ENCODE measurements at regions not wholly inside any gene's neighbourhood (a gene's known extent, or its start where the extent isn't known, plus 50 kb on each side); places are given as distances from the start of the nearest gene placed in this dataset.

DNA sequence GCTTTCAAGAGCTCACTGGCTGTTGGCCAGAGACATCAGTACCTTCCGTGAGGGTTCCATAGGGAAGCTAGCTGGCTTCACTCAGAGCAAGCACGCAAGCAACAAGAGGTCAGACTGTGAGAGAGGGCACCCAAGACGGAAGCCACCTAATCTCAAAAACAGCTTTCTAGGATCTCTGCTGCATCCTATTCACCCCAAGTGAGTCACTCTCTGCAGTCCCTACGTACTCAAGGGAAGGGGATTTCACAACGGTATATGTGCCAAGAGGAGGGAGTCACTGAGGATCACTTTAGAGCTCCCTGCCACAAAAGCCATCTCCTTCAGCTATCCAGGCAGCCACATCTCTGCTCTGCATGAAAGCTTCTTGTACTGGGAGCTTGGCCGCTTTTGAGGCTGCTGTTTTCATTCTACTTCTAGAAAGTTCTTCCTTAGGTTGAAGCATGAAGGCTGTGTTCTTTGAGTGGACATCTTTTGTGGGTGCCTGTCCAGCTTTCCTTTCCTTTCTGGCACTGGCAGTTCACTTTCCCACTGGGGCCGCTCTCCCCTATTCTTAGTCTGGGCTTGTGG is 249.5 kb downstream of the MAN2A1 start:
- POLR2A ChIA-PET: no interaction called here
- Histone ChIP-seq H3K9ac (ENCODE audit: control insufficient read depth, insufficient read depth, low read length) (no peak overlapping the region), H3K27ac (ENCODE audit: control insufficient read depth, insufficient read depth) (no peak overlapping the region), H3K27me3 (replicated peaks in 1 of 2; ENCODE audit: control insufficient read depth in 2 of 2, insufficient read depth in 2 of 2, low read length in 1 of 2) (0 out of 4 replicates have a peak, but pooled peaks cover 0 to 1% of the 10 kb centered on the region in 2 experiments), H2AFZ (ENCODE audit: control insufficient read depth, low read depth, low read length) (no peak overlapping the region), H3K79me2 (ENCODE audit: control insufficient read depth, insufficient read depth, low read length) (no peaks in the 10 kb centered on the region), H4K20me1 (ENCODE audit: control insufficient read depth, insufficient read depth) (no peaks in the 10 kb centered on the region), H3K9me3 (replicated peaks; ENCODE audit: control insufficient read depth, insufficient read depth, low read length) (no peaks in the 10 kb centered on the region), H3K4me3 (no peak overlapping the region), H3K4me1 (ENCODE audit: control insufficient read depth, insufficient read depth, low read length) (no peaks in the 10 kb centered on the region), H3K36me3 (ENCODE audit: control insufficient read depth in 2 of 2, insufficient read depth in 2 of 2, low read length in 1 of 2) (no peaks in the 10 kb centered on the region), H3K4me2 (ENCODE audit: control insufficient read depth, insufficient read depth) (no peak overlapping the region)
- BruUV-seq (replicated peaks): no TSS peak
- in situ Hi-C loops (cut with MboI) (no loop called here), intact Hi-C loops (cut with micrococcal nuclease; ENCODE audit: unreplicated experiment) (no loop called here)
- 68% methylated on average over 6 of the region's 7 CpGs for WGBS (ENCODE audit: insufficient coverage, insufficient replicate concordance, low lambda C conversion rate, missing lambda C conversion rate)
- no peak for ATAC-seq
- CTCF ChIA-PET: interaction anchor here (1.2 kb wide), 1 partner anchor 15 kb away, joined by 3 read pairs; no protein-coding TSS in a partner anchor
- no peak for FAIRE-seq
- RAD21 ChIA-PET (ENCODE audit: unreplicated experiment): no interaction called here
- DNase-seq (ENCODE audit: low read depth, low spot score): no peak
- SMC1A ChIA-PET (ENCODE audit: uncharacterized antibody, unreplicated experiment): interaction anchor here (0.5 kb wide), 1 partner anchor 88 kb away, joined by 3 read pairs; no protein-coding TSS in a partner anchor
- no peak for TF ChIP-seq EGR1 (IDR thresholded peaks at IDR 0.05; ENCODE audit: borderline replicate concordance in 1 of 2, low read depth in 2 of 2, low read length in 2 of 2)
- no peak for TF ChIP-seq TCF12 (IDR thresholded peaks at IDR 0.05; ENCODE audit: low read depth, low read length)
- no peak for TF ChIP-seq ZBTB33 (IDR thresholded peaks at IDR 0.05)
- TF ChIP-seq POLR2A (IDR thresholded peaks at IDR 0.05; ENCODE audit: low read depth, low read length): no peak
- no peak for TF ChIP-seq TCF7 (IDR thresholded peaks at IDR 0.05; ENCODE audit: borderline replicate concordance)
- TF ChIP-seq, protein P1, sequence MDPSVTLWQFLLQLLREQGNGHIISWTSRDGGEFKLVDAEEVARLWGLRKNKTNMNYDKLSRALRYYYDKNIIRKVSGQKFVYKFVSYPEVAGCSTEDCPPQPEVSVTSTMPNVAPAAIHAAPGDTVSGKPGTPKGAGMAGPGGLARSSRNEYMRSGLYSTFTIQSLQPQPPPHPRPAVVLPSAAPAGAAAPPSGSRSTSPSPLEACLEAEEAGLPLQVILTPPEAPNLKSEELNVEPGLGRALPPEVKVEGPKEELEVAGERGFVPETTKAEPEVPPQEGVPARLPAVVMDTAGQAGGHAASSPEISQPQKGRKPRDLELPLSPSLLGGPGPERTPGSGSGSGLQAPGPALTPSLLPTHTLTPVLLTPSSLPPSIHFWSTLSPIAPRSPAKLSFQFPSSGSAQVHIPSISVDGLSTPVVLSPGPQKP (IDR thresholded peaks at IDR 0.05; ENCODE audit: low read depth, low read length): no peak
- TF ChIP-seq RBBP5 (conservative IDR thresholded peaks at IDR 0.05): no peak
- TF ChIP-seq STAT1 (conservative IDR thresholded peaks at IDR 0.05): no peak
- TF ChIP-seq SIX5 (IDR thresholded peaks at IDR 0.05; ENCODE audit: low read depth, low read length, severe bottlenecking): no peak
- no peak for TF ChIP-seq POU2F2 (IDR thresholded peaks at IDR 0.05; ENCODE audit: borderline replicate concordance, low read depth, low read length)
- no peak for TF ChIP-seq RELA (IDR thresholded peaks at IDR 0.05; ENCODE audit: borderline replicate concordance, partially characterized antibody)
- no peak for TF ChIP-seq SUPT20H (IDR thresholded peaks at IDR 0.05; ENCODE audit: borderline replicate concordance, control insufficient read depth, low read depth, low read length)
- TF ChIP-seq, protein P2, sequence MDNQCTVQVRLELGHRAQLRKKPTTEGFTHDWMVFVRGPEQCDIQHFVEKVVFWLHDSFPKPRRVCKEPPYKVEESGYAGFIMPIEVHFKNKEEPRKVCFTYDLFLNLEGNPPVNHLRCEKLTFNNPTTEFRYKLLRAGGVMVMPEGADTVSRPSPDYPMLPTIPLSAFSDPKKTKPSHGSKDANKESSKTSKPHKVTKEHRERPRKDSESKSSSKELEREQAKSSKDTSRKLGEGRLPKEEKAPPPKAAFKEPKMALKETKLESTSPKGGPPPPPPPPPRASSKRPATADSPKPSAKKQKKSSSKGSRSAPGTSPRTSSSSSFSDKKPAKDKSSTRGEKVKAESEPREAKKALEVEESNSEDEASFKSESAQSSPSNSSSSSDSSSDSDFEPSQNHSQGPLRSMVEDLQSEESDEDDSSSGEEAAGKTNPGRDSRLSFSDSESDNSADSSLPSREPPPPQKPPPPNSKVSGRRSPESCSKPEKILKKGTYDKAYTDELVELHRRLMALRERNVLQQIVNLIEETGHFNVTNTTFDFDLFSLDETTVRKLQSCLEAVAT (IDR thresholded peaks at IDR 0.05): no peak
- TF ChIP-seq NFYA (IDR thresholded peaks at IDR 0.05; ENCODE audit: borderline replicate concordance, low read depth, low read length): no peak
- no peak for TF ChIP-seq ZNF687 (IDR thresholded peaks at IDR 0.05)
- TF ChIP-seq MEF2B (IDR thresholded peaks at IDR 0.05; ENCODE audit: partially characterized antibody, poor library complexity, severe bottlenecking): no peak

All from GM12878 (cell line).